HepG2 (cell line): ENCODE measurements at regions not wholly inside any gene's neighbourhood (a gene's known extent, or its start where the extent isn't known, plus 50 kb on each side); places are given as distances from the start of the nearest gene placed in this dataset.

Experiments
- DPF2 ChIP-seq: sonication (generic); formaldehyde crosslinking; IDR thresholded peaks from 2 replicates; pipeline ENCODE4 v1.4.0; 2020; ENCODE audit warnings: mild to moderate bottlenecking, low read depth, missing genetic modification reagents, borderline replicate concordance
- ESRRA ChIP-seq: sonication (generic); formaldehyde crosslinking; IDR thresholded peaks from 2 replicates; pipeline ENCODE4 v1.5.1; 2020; ENCODE audit warnings: mild to moderate bottlenecking, low read depth, missing genetic modification reagents
- GABPA ChIP-seq, 2 experiments: IDR thresholded peaks; 2 replicates each; pipeline ENCODE4 v1.6.1; 2011 to 2016; ENCODE audit warnings: low read depth in 2 of 2, low read length in 1 of 2, missing biosample characterization in 1 of 2, missing genetic modification characterization in 1 of 2
- MTF1 ChIP-seq: sonication (generic); formaldehyde crosslinking; IDR thresholded peaks from 2 replicates; pipeline ENCODE4 v1.5.0; 2020; ENCODE audit warnings: missing genetic modification reagents
- POLR2AphosphoS5 ChIP-seq: IDR thresholded peaks from 2 replicates; pipeline ENCODE4 v1.6.1; 2012; ENCODE audit warnings: low read depth, low read length
- SAP130 ChIP-seq: IDR thresholded peaks from 2 replicates; pipeline ENCODE4 v1.6.1; 2016; ENCODE audit warnings: low read depth
- TRIM24 ChIP-seq: sonication (generic); formaldehyde crosslinking; IDR thresholded peaks from 2 replicates; pipeline ENCODE4 v1.8.0; 2022; ENCODE audit warnings: mild to moderate bottlenecking, missing genetic modification reagents
- ZNF260 ChIP-seq: sonication (generic); formaldehyde crosslinking; IDR thresholded peaks from 2 replicates; pipeline ENCODE4 v1.4.0; 2020; ENCODE audit warnings: missing genetic modification reagents, low read depth, mild to moderate bottlenecking, borderline replicate concordance
- TF ChIP-seq, protein P1 (sequence below): sonication (generic); formaldehyde crosslinking; IDR thresholded peaks from 2 replicates; pipeline ENCODE4 v1.5.1; 2020; ENCODE audit warnings: mild to moderate bottlenecking, missing genetic modification reagents, moderate library complexity
- TF ChIP-seq, protein P2 (sequence below): sonication (generic); formaldehyde crosslinking; IDR thresholded peaks from 2 replicates; pipeline ENCODE4 v1.5.0; 2020; ENCODE audit warnings: mild to moderate bottlenecking, missing genetic modification reagents, moderate library complexity
- TF ChIP-seq, protein P3 (sequence below): sonication (generic); formaldehyde crosslinking; conservative IDR thresholded peaks from 2 replicates; pipeline ENCODE4 v1.8.1; 2023; ENCODE audit warnings: missing genetic modification reagents
- TF ChIP-seq, protein P4 (sequence below), 2 experiments: IDR thresholded peaks; 2 replicates each; pipeline ENCODE4 v1.6.1; 2011 to 2012; ENCODE audit warnings: low read length in 2 of 2, borderline replicate concordance in 1 of 2, low read depth in 1 of 2, mild to moderate bottlenecking in 1 of 2, moderate library complexity in 1 of 2

DNA sequence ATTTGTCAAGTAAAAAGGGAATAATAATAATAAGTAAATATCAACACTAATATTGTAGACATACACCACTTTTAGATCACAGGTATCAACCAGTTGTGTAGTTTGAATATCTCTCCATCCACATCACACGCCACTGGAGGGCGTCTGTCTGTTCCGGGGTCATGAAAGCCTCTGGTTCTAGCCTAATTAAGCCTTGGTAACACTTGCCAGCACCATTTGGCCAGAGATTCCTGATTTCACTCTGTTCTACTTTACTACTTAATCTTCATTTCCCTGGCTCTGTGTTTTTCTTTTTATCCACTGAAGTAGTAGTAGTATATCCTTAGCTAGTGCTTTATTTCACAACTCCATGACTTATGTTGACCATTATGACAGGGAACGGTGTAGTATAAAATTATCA lies 285.6 kb upstream of the POM121L12 start:
- TF ChIP-seq, protein P1, sequence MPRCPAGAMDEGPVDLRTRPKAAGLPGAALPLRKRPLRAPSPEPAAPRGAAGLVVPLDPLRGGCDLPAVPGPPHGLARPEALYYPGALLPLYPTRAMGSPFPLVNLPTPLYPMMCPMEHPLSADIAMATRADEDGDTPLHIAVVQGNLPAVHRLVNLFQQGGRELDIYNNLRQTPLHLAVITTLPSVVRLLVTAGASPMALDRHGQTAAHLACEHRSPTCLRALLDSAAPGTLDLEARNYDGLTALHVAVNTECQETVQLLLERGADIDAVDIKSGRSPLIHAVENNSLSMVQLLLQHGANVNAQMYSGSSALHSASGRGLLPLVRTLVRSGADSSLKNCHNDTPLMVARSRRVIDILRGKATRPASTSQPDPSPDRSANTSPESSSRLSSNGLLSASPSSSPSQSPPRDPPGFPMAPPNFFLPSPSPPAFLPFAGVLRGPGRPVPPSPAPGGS (CRISPR knock-in tag): no peak
- TF ChIP-seq MTF1: no peak
- no peak for TF ChIP-seq TRIM24
- no peak for TF ChIP-seq ZNF260 (CRISPR knock-in tag)
- TF ChIP-seq, protein P2, sequence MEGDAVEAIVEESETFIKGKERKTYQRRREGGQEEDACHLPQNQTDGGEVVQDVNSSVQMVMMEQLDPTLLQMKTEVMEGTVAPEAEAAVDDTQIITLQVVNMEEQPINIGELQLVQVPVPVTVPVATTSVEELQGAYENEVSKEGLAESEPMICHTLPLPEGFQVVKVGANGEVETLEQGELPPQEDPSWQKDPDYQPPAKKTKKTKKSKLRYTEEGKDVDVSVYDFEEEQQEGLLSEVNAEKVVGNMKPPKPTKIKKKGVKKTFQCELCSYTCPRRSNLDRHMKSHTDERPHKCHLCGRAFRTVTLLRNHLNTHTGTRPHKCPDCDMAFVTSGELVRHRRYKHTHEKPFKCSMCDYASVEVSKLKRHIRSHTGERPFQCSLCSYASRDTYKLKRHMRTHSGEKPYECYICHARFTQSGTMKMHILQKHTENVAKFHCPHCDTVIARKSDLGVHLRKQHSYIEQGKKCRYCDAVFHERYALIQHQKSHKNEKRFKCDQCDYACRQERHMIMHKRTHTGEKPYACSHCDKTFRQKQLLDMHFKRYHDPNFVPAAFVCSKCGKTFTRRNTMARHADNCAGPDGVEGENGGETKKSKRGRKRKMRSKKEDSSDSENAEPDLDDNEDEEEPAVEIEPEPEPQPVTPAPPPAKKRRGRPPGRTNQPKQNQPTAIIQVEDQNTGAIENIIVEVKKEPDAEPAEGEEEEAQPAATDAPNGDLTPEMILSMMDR (CRISPR knock-in tag): no peak
- TF ChIP-seq, protein P3, sequence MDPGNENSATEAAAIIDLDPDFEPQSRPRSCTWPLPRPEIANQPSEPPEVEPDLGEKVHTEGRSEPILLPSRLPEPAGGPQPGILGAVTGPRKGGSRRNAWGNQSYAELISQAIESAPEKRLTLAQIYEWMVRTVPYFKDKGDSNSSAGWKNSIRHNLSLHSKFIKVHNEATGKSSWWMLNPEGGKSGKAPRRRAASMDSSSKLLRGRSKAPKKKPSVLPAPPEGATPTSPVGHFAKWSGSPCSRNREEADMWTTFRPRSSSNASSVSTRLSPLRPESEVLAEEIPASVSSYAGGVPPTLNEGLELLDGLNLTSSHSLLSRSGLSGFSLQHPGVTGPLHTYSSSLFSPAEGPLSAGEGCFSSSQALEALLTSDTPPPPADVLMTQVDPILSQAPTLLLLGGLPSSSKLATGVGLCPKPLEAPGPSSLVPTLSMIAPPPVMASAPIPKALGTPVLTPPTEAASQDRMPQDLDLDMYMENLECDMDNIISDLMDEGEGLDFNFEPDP (CRISPR knock-in tag): no peak
- TF ChIP-seq ESRRA (CRISPR knock-in tag): no peak
- TF ChIP-seq POLR2AphosphoS5: no peak
- TF ChIP-seq, protein P4, sequence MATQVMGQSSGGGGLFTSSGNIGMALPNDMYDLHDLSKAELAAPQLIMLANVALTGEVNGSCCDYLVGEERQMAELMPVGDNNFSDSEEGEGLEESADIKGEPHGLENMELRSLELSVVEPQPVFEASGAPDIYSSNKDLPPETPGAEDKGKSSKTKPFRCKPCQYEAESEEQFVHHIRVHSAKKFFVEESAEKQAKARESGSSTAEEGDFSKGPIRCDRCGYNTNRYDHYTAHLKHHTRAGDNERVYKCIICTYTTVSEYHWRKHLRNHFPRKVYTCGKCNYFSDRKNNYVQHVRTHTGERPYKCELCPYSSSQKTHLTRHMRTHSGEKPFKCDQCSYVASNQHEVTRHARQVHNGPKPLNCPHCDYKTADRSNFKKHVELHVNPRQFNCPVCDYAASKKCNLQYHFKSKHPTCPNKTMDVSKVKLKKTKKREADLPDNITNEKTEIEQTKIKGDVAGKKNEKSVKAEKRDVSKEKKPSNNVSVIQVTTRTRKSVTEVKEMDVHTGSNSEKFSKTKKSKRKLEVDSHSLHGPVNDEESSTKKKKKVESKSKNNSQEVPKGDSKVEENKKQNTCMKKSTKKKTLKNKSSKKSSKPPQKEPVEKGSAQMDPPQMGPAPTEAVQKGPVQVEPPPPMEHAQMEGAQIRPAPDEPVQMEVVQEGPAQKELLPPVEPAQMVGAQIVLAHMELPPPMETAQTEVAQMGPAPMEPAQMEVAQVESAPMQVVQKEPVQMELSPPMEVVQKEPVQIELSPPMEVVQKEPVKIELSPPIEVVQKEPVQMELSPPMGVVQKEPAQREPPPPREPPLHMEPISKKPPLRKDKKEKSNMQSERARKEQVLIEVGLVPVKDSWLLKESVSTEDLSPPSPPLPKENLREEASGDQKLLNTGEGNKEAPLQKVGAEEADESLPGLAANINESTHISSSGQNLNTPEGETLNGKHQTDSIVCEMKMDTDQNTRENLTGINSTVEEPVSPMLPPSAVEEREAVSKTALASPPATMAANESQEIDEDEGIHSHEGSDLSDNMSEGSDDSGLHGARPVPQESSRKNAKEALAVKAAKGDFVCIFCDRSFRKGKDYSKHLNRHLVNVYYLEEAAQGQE (IDR thresholded peaks at IDR 0.05; ENCODE audit: borderline replicate concordance in 1 of 2, low read depth in 1 of 2, low read length in 2 of 2): no peak
- no peak for TF ChIP-seq DPF2 (CRISPR knock-in tag)
- TF ChIP-seq SAP130 (CRISPR knock-in tag): no peak
- TF ChIP-seq GABPA (IDR thresholded peaks at IDR 0.05; ENCODE audit: low read depth, low read length): no peak
- TF ChIP-seq GABPA (CRISPR knock-in tag; IDR thresholded peaks at IDR 0.05; ENCODE audit: low read depth): no peak
